H1 (cell line): ENCODE measurements at regions not wholly inside any gene's neighbourhood (a gene's known extent, or its start where the extent isn't known, plus 50 kb on each side); places are given as distances from the start of the nearest gene placed in this dataset.

Experiments used
- HDAC6 ChIP-seq: IDR thresholded peaks from one replicate; pipeline ENCODE4 v1.7.1; 2012; ENCODE audit warnings: low read depth, mild to moderate bottlenecking, inconsistent platforms, low read length, moderate library complexity
- TF ChIP-seq, protein P1 (sequence below), 3 experiments: IDR thresholded peaks; 1 replicate in 2 of 3; 2 replicates in 1 of 3; pipeline versions ENCODE4 v1.5.1 to v1.6.1; 2011; ENCODE audit warnings: low read length in 3 of 3, mild to moderate bottlenecking in 3 of 3, inconsistent platforms in 2 of 3, low read depth in 1 of 3, moderate library complexity in 1 of 3; ENCODE audit not compliant: insufficient read depth in 1 of 3; ENCODE audit errors: control extremely low read depth in 1 of 3

DNA sequence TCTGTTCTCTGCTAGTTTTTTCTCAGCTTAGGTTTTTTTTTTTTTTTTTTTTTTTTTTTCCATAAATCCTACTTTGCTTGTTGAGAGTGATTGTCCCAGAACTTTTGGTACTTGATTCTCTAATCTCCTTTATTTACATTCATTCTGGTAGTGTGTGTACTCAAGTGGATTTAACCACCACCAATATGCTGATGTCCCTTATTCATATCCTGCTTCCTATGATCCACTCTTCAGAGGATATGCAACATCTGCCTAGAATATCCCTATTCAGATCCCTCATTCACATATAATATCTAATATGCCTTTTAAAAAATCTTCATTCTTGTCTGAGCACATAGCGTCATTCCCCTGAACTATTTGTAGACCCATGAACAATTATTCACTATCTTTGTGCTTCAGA, 342.9 kb downstream of the VGLL3 start:
- no peak for TF ChIP-seq HDAC6
- TF ChIP-seq, protein P1, sequence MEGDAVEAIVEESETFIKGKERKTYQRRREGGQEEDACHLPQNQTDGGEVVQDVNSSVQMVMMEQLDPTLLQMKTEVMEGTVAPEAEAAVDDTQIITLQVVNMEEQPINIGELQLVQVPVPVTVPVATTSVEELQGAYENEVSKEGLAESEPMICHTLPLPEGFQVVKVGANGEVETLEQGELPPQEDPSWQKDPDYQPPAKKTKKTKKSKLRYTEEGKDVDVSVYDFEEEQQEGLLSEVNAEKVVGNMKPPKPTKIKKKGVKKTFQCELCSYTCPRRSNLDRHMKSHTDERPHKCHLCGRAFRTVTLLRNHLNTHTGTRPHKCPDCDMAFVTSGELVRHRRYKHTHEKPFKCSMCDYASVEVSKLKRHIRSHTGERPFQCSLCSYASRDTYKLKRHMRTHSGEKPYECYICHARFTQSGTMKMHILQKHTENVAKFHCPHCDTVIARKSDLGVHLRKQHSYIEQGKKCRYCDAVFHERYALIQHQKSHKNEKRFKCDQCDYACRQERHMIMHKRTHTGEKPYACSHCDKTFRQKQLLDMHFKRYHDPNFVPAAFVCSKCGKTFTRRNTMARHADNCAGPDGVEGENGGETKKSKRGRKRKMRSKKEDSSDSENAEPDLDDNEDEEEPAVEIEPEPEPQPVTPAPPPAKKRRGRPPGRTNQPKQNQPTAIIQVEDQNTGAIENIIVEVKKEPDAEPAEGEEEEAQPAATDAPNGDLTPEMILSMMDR (IDR thresholded peaks at IDR 0.05; ENCODE audit: control extremely low read depth in 1 of 3, insufficient read depth in 1 of 3, low read depth in 1 of 3, low read length in 3 of 3), result no peak
